Neural progenitor cell (in vitro differentiated cells): ENCODE measurements at regions not wholly inside any gene's neighbourhood (a gene's known extent, or its start where the extent isn't known, plus 50 kb on each side); places are given as distances from the start of the nearest gene placed in this dataset.

Experiments
- DNase-seq: peaks from one replicate; pipeline ENCODE4 v3.0.0-alpha.2; 2016; ENCODE audit warnings: low spot score
- H2AFZ ChIP-seq: fragments of 200-600 bp; sonication (generic); replicated peaks from 2 replicates; pipeline ENCODE4 v1.6.1; 2016; ENCODE audit warnings: antibody characterized with exemption
- H3F3A ChIP-seq: fragments of 200-600 bp; sonication (generic); 2 replicates; pipeline ENCODE4 v1.6.1; 2016; ENCODE audit warnings: antibody characterized with exemption, low read depth
- H3K27ac ChIP-seq: fragments of 200-600 bp; sonication (generic); 2 replicates; pipeline ENCODE4 v1.5.1; 2016; ENCODE audit warnings: mild to moderate bottlenecking
- H3K27me3 ChIP-seq: fragments of 200-600 bp; sonication (generic); 2 replicates; pipeline ENCODE4 v1.6.1; 2016; ENCODE audit warnings: mild to moderate bottlenecking, moderate library complexity
- H3K36me3 ChIP-seq: fragments of 200-600 bp; sonication (generic); 2 replicates; pipeline ENCODE4 v1.5.1; 2016
- H3K4me1 ChIP-seq: fragments of 200-600 bp; sonication (generic); 2 replicates; pipeline ENCODE4 v1.6.1; 2016; ENCODE audit warnings: mixed run types
- H3K4me2 ChIP-seq: fragments of 200-600 bp; sonication (generic); 2 replicates; pipeline ENCODE4 v1.6.1; 2016
- H3K4me3 ChIP-seq: fragments of 200-600 bp; sonication (generic); 2 replicates; pipeline ENCODE4 v1.5.1; 2016
- H3K79me2 ChIP-seq: fragments of 200-600 bp; sonication (generic); 2 replicates; pipeline ENCODE4 v1.6.1; 2016; ENCODE audit warnings: low read depth
- H3K9ac ChIP-seq: fragments of 200-600 bp; sonication (generic); 2 replicates; pipeline ENCODE4 v1.6.1; 2016
- H3K9me3 ChIP-seq: fragments of 200-600 bp; sonication (generic); 2 replicates; pipeline ENCODE4 v1.5.1; 2016; ENCODE audit warnings: low read depth
- H4K20me1 ChIP-seq: fragments of 200-600 bp; sonication (generic); 2 replicates; pipeline ENCODE4 v1.6.1; 2016; ENCODE audit warnings: low read depth
- H3K27ac Mint-ChIP-seq: 3 replicates; pipeline ENCODE4 v1.8.0; 2021; ENCODE audit warnings: mixed read lengths
- H3K27me3 Mint-ChIP-seq: 2 replicates; pipeline ENCODE4 v1.8.0; 2022; ENCODE audit warnings: low read depth, mild to moderate bottlenecking, inconsistent platforms, moderate library complexity, mixed read lengths; ENCODE audit not compliant: insufficient read depth
- H3K36me3 Mint-ChIP-seq: 3 replicates; pipeline ENCODE4 v1.8.0; 2021; ENCODE audit warnings: mixed read lengths
- H3K4me1 Mint-ChIP-seq: 3 replicates; pipeline ENCODE4 v1.8.0; 2021; ENCODE audit warnings: mixed read lengths
- H3K4me3 Mint-ChIP-seq: 3 replicates; pipeline ENCODE4 v1.8.0; 2021; ENCODE audit warnings: mild to moderate bottlenecking, moderate library complexity, mixed read lengths
- H3K9me3 Mint-ChIP-seq: 3 replicates; pipeline ENCODE4 v1.8.0; 2020; ENCODE audit warnings: mixed read lengths
- CTCF ChIP-seq: fragments of 200-600 bp; sonication (generic); IDR thresholded peaks from 2 replicates; pipeline ENCODE4 v1.5.1; 2017; ENCODE audit warnings: antibody characterized with exemption, mild to moderate bottlenecking
- EZH2 ChIP-seq: fragments of 200-600 bp; sonication (generic); IDR thresholded peaks from 2 replicates; pipeline ENCODE4 v1.6.1; 2017; ENCODE audit warnings: antibody characterized with exemption, mild to moderate bottlenecking, moderate library complexity
- EZH2phosphoT487 ChIP-seq: fragments of 200-600 bp; sonication (generic); IDR thresholded peaks from 2 replicates; pipeline ENCODE4 v1.6.1; 2017; ENCODE audit warnings: antibody characterized with exemption

DNA sequence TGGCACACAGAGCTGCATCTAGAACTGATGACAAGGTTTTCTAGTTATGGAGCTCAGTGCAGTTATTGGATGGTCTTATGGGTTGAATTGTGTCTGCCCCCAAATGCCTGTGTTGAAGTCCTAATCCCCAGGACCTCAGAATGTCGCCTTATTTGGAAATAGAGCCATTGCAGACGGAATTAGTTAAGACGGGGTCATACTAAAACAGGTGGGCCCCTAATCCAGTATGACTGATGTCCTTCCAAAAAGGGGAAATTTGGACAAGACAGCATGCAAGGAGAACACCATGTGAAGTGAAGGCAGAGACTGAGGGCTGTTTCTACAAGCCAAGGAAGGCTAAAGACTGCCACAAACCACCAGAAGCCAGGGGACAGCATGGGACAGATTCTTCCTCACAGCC is 148.7 kb downstream of the KCTD12 start:
- Histone ChIP-seq H3K27me3 (no peaks in the 10 kb centered on the region), H3K9me3 (no peaks in the 10 kb centered on the region), H3K79me2 (no peaks in the 10 kb centered on the region), H3K9ac (no peak overlapping the region), H4K20me1 (no peaks in the 10 kb centered on the region), H2AFZ (no peak overlapping the region), H3K4me1 (no peaks in the 10 kb centered on the region), H3K4me3 (no peak overlapping the region), H3F3A (no peaks in the 10 kb centered on the region), H3K36me3 (no peaks in the 10 kb centered on the region), H3K4me2 (no peak overlapping the region), H3K27ac (no peak overlapping the region)
- Mint-ChIP-seq H3K9me3 (no peaks in the 10 kb centered on the region), H3K27me3 (no peaks in the 10 kb centered on the region), H3K27ac (no peak overlapping the region), H3K4me3 (no peak overlapping the region), H3K4me1 (no peaks in the 10 kb centered on the region), H3K36me3 (no peaks in the 10 kb centered on the region)
- no peak for TF ChIP-seq CTCF
- TF ChIP-seq EZH2 = no peak
- TF ChIP-seq EZH2phosphoT487 = no peak
- no peak for DNase-seq

DNA sequence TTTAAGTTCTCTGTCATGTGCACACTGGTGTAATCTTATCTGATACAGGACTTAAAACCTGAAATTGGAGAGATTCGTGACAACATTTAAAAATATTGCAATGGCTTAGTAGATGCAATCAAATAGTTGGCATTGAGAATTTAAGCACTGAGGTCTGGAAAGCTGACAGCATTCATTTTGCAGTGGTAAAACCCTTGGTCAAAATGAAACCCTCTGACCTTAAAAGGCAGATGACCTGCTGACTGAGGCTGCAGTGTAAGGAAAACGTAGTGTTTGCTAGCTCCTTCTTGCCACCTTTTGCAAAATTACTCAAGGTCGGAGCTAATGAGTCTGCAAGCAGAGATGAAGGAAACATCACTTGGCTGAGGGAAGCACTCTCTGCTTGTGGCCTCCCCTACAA is 150.6 kb downstream of the KCTD12 start:
- TF ChIP-seq CTCF = no peak
- no peak for TF ChIP-seq EZH2phosphoT487
- no peak for TF ChIP-seq EZH2
- no peak overlapping the region for H3K4me3 Mint-ChIP-seq

DNA sequence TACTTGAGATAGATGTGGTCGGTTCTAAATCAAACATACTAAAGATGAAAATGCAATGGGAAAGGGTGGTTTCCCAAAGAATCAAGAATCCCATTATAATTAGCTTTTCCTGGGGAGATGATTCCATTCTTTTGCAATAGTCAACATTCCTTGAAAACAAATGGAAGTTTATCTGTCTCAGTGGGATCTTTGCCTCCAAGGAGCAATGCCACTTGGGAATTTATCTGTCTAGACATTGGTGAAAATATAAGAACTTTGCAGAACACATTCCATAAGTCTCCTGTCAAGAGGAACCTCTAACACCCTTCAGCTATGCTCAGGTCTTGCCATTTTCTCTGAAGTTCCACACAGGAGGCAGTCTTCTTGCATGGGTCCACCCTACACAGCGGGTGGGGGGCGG is 152.5 kb downstream of the KCTD12 start:
- Mint-ChIP-seq H3K4me3 (no peak overlapping the region), H3K27me3 (peaks cover under 1% of the 10 kb centered on the region), H3K4me1 (no peaks in the 10 kb centered on the region), H3K36me3 (no peaks in the 10 kb centered on the region), H3K27ac (no peak overlapping the region), H3K9me3 (peaks cover 3% of the 10 kb centered on the region)
- Histone ChIP-seq H4K20me1 (no peaks in the 10 kb centered on the region), H3K9ac (no peak overlapping the region), H3K4me3 (no peak overlapping the region), H3F3A (no peaks in the 10 kb centered on the region), H3K9me3 (no peaks in the 10 kb centered on the region), H3K4me1 (no peaks in the 10 kb centered on the region), H3K4me2 (no peak overlapping the region), H2AFZ (no peak overlapping the region), H3K27ac (no peak overlapping the region), H3K27me3 (no peaks in the 10 kb centered on the region), H3K36me3 (no peaks in the 10 kb centered on the region), H3K79me2 (no peaks in the 10 kb centered on the region)
- TF ChIP-seq EZH2phosphoT487 (no peak), EZH2 (no peak), CTCF (no peak)
- no peak for DNase-seq

More for the DNA sequence above, 150.6 kb downstream of the KCTD12 start:
- Histone ChIP-seq H3K27me3 (no peaks in the 10 kb centered on the region), H3K36me3 (no peaks in the 10 kb centered on the region), H3K9me3 (no peaks in the 10 kb centered on the region), H2AFZ (no peak overlapping the region), H3K4me3 (no peak overlapping the region), H4K20me1 (no peaks in the 10 kb centered on the region), H3K4me2 (no peak overlapping the region), H3K27ac (no peak overlapping the region), H3K9ac (no peak overlapping the region), H3F3A (no peaks in the 10 kb centered on the region), H3K4me1 (no peaks in the 10 kb centered on the region), H3K79me2 (no peaks in the 10 kb centered on the region)
- H3K27ac Mint-ChIP-seq = no peak overlapping the region
- no peaks in the 10 kb centered on the region for H3K27me3 Mint-ChIP-seq
- no peak for DNase-seq
- no peaks in the 10 kb centered on the region for H3K4me1 Mint-ChIP-seq
- H3K9me3 Mint-ChIP-seq = no peaks in the 10 kb centered on the region
- H3K36me3 Mint-ChIP-seq = no peaks in the 10 kb centered on the region

DNA sequence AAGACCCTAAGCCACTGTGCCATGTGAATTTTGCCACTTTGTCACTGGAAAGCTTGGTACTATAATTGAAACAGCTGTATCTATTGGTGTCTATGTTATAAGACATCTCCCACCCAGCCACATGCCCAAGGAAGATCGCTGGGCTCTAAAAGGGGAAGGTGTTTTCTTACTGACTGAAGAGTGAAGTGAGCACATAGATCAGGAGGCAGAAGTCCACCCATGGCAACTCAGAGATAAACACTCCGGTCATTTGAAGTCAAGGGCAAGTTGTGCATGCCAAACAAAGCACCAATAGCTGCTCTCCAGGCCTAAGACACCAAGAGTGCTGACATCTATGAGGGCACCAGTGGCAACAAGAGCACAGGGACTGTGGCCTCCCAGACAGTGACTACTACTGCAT is 153.8 kb downstream of the KCTD12 start:
- Mint-ChIP-seq H3K9me3 (peaks cover 11% of the 10 kb centered on the region), H3K4me1 (no peaks in the 10 kb centered on the region), H3K27ac (no peak overlapping the region), H3K36me3 (peaks cover under 1% of the 10 kb centered on the region), H3K4me3 (no peak overlapping the region), H3K27me3 (peaks cover 4% of the 10 kb centered on the region)
- TF ChIP-seq CTCF = no peak
- TF ChIP-seq EZH2phosphoT487 = no peak
- TF ChIP-seq EZH2 = no peak
- H2AFZ ChIP-seq = no peak overlapping the region
- H3F3A ChIP-seq = no peaks in the 10 kb centered on the region
- H3K4me1 ChIP-seq = no peaks in the 10 kb centered on the region
- H3K79me2 ChIP-seq = no peaks in the 10 kb centered on the region
- H3K27ac ChIP-seq = no peak overlapping the region
- no peak overlapping the region for H3K4me2 ChIP-seq
- no peaks in the 10 kb centered on the region for H3K27me3 ChIP-seq
- H3K4me3 ChIP-seq = no peak overlapping the region
- no peaks in the 10 kb centered on the region for H3K9me3 ChIP-seq
- H3K9ac ChIP-seq = no peak overlapping the region
- H3K36me3 ChIP-seq = no peaks in the 10 kb centered on the region
- no peaks in the 10 kb centered on the region for H4K20me1 ChIP-seq
- no peak for DNase-seq
